NCI-H510A (cell line): ENCODE measurements at regions not wholly inside any gene's neighbourhood (a gene's known extent, or its start where the extent isn't known, plus 50 kb on each side); places are given as distances from the start of the nearest gene placed in this dataset.
"Not testable (repeated sequence)": the region's sequence is repeated elsewhere in the genome, so short reads cannot be mapped to it uniquely, and the experiment has no call there.

ENCODE experiments used
- DNase-seq: peaks from one replicate; lab custom pipeline; 2025; lab: John Stamatoyannopoulos, UW

DNA sequence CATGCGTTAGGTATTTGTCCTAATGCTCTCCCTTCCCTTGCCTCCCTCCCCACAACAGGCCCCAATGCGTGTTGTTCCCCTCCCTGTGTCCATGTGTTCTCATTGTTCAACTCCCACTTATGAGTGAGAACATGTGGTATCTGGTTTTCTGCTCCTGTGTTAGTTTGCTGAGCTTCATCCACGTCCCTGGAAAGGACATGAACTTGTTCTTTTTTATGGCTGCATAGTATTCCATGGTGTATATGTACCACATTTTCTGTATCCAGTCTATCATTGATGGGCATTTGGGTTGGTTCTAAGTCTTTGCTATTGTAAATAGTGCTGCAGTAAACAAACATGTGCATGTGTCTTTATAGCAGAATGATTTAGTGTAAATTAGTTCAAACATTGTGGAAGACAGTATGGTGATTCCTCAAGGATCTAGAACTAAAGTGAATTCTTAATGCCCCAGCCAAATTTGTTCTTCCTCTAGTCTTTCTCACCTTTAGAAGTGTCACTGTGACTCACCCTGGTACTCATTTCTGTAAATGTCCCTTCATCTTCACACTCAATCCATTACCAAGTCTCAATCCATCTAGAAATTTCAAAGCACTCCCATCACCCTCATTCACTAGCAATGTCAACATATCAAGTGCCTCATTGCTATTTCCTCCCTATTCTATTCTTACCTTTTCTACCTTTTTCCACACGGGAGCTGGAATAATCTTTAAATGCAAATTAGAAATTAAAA, 123.9 kb downstream of the MREG start:
- DNase-seq: not testable (repeated sequence)

DNA sequence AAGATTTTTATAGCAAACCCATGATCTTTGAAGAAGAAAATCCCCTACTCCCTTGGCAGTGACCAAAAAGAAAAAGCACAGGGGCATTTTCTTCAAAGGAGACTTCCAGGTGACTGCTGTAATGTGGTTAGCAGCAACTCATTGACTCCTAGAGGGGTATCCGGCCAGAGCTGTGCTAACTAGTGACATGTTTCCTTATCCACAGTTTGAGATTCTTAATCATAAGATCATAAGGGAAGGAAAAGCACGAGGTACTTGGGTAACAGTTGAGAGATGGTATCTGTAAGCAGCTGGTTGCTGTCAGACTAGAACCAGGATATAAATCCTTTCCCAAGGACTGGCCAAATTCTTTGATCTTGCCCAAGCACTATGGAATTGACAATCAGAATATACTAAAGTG, 124.7 kb downstream of the MREG start:
- DNase-seq: no peak

DNA sequence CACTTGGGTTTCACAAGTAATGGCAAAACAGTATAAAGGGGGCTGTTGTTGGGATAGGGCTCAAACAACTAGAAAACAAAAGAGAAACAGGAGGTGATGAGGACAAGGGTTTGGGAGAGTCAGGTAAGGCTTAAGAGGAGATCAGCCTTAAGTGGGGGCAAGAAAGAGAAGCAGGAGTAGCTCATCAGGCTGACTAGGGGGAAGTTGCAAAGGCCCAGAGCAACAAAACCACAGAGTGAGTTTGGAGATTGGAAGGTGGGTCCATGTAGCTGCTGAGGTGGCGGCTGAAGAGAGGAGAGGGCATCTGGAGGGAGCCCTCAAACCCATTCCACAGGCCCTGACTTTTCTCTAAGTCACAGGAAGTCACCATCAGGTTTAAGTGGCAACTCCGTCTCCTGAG, 126.0 kb downstream of the MREG start:
- no peak for DNase-seq

DNA sequence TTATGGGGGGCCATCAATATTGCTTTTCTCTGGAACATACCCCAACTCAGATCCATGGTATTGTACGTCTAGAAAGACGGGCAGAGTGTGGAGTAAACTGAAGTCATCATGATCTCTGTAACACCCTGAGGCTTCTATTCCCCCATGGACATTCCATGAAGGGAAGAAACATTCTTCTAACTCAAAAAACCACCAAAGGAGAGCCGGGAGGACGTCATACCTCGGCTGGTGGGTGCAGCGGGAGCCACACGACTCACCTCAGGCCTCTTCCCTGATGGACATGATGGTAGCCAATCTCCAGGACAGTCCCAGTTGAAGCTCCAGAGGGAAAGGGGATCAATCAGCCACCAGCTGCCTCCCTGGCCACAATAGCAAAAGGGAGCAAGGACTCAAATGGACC, 127.3 kb downstream of the MREG start:
- no peak for DNase-seq

DNA sequence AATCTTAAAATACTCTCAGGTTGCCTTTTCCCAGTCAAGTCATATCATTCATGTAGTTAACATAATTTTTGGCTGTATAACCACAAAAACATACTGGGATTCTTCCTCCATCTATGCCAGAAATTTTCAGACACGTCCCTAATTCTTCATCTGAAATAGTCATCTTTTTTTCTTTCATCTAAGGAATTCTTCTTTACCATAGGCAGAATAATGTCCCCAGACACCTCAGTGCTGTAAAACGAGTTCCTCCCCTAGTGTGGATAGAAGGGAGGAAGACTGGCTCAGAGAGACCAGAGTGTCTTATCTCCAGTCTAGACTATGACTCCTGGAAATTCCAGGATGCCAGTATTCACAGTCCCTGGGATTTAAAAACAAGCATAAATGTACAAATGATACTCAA, 127.8 kb downstream of the MREG start:
- DNase-seq: no peak

DNA sequence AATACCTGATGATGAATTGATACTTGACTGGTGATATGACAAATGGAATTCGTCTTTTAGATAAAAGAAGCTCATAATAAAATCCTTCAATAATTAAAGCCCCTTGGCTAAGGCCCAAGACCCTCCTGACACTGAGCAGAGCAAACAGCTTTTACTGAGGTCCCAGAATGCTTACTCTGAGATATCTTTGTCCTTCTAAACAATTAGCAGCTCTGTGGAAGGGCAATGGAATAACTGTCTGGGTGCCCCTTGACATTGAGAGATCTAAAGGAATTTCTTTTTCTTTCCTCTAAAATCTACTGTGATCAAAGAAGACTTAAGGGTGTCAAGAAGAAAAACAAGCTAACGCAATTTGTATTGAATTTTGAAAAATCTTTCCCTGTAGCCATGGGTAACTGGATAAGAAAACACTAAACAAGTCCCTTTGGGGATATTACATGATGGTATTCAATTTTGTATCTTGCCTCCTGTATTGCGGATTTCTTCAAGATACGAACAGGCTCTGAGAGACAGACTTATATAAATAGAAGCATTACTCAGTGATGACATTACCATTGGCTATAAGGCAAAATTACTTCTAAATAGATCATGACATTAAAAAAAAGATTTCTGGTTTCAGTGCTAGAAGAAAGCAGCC, 128.8 kb downstream of the MREG start:
- no peak for DNase-seq

DNA sequence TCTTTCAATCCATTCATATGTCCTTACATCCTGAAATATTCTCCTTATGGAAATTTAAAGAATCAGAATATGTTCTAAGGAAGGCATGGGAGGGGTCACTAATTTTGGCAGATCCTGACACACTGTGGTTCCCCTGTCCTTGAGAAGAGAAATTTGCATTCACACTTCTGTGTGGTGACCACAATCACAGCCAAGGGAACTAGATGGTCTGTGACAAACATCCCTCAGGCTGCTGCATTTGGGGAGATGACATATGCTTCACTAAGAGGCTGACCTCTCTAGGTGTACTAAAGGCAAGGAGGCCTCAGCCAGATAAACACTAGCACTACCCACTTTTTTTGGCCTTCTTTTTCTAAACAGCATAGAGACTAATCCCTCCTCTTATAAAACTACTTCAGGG, 129.6 kb downstream of the MREG start:
- no peak for DNase-seq

DNA sequence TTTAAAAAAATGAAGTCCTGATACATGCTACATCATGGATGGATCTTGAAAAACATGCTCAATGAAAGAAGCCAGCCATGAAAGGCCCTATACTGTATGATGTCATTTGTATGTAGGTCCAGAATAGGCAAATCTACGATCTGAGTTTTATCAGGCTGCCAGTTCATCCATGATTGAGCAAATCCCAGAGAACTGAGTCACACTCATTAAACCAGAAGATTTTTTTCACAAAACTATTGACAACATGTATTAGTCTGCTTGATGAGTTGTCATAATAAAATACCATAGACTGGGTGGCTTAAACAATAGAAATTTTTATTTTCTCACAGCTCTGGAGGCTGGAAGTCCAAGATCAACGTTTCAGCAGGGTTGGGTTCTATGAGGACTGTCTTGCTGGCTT, 130.7 kb downstream of the MREG start:
- DNase-seq: no peak

DNA sequence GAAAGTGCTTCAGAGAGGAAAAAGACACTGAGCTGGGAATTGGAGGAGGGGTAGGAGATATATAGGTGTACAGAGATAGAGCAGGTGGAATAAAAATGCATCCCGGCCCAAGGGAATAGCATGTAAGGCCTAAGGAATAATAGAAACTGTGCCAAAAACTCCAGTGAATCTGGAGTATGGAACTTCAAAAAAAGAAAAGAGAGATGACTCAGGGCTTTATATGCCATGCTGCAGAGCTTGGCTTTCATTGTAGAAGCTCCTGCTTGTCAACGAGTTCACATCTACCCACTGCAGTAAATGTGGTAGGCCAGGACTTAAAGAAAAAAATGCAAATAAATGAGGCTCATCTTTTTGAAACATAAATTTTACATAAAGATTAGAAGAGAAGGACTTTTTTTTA, 131.8 kb downstream of the MREG start:
- DNase-seq: no peak

DNA sequence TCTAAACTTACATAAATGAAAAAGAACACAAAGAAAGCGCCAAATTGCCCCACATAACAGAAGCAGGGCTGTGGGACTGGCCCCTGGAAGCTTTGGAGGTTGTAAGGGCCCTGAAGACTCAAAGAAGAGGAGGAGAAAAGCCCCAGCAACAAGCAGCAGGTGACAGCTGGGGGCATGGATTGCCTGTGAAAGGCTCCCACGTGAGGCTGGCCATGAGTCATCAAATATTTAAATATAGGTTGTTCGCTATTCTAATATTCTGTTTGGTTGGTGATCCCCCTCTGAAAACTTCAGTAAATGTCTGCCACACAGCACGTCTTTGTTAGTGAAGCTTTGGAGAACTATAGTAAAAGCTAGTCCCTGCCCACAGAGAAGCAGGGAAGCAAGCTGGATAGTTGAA, 132.4 kb downstream of the MREG start:
- no peak for DNase-seq

DNA sequence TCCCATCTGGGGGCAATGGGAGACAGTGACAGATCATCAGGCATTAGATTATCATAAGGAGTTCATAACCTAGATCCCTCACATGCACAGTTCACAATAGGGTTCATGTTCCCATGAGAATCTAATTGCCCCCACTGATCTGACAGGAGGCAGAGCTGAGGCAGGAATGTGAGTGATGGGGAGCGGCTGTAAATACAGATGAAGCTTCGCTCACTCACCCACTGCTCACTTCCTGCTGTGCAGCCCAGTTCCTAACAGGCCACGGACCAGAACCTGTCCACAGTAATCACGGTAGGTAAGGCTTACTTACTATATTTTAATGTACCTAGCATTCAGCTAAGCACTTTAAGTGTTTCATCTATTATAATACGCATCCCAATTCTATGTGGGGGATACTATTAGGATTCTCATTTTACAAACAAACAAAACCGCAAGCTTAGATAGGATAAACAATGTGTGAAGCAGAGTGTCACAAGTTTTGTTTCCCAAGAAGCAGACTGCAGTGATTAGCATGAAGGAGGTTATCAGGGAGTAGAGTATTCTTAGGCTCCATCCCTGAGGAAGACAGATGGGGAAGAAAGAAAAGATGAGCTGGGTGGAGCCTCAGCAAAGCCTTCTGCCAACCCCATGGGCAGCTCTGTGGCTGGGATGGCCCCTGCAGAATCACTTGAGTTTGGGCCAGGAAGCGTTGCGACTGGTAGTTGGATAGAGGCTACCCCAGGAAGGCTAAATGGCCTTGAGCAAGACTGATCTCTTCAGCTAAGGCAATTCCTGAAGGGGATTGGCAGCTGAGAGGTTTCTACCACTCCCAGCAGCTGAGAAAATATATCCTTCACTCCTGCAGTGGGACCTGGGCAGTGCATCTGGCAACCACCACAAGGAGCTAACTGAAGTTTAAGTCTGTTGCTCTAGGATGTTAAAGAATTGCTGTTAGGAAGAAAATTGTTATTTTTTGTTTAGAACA, 133.1 kb downstream of the MREG start:
- no peak for DNase-seq

DNA sequence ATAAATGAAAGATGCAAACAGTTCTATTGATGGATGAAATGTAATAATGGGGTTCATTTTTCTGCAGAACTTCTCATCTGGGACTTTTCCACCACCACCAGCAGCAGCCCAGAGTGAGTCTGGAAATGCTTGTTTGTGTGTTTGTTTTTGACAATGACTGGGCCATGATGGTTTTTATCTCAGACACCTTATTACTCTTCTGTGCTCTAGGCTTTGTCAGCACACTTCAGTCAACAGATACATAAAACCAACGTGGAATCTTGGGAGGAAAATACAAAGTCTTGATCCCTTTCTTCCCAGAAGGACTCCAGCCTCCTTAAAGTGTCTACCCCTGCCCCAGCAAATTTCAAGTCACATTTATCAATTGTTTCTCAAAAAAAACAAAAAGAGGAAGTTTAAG, 134.0 kb downstream of the MREG start:
- no peak for DNase-seq

DNA sequence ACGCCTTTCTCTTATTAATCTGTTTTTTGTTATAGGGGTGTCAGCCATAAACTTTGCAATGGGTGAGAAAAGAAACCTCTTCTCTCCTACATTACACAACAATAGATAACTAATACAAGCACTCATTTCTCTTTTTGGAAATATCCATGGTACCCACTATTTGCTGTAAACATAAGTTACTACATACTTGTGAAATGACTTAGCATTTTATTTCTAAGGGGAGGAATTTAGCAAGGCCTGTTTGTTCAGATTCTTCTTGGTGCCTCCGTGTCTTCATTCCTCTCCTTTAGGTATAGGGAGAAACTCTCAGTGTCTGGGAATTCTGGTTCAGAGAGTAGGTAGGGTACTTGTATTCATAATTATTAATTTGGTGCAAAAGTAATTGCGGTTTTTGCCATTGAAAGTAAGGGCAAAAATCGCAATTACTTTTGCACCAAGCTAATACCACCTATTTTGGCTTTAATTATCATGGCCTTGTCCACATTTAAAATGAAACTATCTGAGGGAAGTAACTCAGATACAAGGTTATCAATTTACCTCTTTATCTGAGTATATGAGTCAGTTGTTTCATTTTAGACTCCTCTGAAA, 134.8 kb downstream of the MREG start:
- no peak for DNase-seq

DNA sequence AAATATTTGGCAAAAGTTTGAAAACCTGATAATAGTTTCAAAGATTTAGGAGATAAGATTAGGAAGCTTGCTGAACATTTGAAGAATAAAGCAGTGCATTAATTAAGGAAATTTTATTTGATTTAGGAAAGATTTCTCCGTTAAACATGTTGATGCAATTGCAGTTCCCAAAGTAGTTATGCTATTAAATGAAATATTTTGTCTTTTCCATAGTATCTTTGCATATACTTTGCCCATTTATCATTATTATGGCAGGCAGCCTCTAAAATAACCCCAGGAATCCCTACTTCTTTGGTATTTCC, 136.5 kb downstream of the MREG start:
- no peak for DNase-seq

DNA sequence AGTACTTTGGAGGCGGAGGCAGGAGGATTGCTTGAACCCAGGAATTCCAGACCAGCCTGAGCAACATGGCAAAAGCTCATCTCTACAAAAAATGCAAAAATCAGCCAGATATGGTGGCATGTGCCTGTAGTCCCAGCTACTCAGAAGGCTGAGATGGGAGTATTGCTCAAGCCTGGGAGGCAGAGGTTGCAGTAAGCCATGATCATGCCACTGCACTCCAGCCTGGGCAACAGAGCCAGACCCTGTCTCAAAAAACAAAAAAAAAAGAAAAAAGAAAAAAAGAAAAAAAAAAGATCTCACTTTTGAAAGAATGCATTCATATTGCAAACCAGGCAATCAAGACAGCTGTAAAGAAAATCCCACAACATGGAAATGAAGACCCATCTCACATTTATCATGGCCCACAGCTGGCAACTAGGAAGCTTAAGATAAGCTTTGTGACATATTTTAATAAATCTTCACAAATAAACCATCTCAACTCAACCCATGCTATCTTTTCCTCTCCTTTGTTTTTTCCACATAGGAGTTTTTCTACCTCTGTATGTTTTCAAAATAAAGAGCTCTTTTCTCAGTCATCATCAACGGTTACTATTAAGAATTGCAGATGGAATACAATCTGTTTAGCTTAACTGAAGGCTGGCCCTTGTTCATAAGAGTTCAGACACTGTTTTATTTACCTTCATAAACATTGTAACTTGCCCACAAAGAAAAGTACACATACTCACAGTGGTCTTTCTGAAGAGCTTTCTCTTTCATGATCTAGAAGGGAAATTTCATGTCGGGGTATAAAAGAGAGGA, 137.0 kb downstream of the MREG start:
- DNase-seq: no peak

DNA sequence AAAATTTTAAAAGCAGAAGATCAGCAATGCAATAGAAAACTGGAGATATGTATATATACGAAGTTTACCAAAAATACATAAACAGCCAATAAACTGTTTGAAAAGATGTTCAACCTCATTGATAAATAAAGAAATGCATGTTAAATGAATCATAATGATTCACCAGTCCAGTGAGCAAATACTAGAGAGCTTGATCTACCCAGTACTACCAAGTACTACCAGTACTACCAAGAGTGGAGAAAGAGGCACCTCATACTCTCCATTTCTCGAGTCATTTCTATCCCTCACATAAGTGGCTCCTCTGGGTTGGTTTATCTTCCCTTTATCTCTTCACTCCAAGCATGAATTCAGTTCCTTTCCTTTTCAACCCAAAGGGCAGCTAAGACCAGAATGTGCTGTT, 138.9 kb downstream of the MREG start:
- DNase-seq: no peak

DNA sequence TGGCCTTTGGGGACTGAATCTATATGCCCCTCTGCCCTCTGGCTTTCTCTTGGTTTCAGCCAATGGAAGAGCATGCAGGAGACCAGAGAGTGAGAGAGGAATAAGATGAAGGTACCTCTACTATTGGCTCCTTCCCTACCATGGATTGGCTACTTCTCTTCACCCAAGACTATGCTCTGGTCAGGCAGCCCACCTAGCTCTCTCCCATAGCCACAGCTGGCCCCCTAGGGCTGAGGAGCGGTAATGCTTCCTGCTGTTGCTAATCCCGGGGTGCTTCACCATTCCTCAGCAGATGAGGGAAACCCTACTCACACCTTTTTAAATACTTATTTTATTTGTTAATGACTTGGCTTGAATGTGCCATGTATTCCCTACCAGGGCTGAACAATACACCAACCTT, 142.4 kb downstream of the MREG start:
- no peak for DNase-seq

DNA sequence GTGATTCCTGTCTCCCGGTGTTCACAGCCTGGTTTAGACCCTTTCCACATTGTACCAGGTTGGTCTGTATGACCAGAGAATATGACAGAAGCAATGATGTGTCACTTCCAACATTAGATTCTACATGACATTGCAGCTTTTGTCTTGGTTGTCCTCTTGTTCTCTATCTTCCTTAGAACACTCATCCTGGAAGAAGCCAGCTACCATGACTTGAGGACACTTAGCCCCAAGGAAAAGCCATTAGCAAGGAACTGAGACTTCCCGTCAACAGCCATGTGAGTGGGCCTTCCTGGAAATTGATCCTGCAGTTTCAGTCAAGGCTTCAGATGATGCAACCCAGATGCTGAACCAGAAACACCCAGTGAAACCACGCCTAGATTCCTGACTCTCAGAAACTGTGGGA, 143.3 kb downstream of the MREG start:
- no peak for DNase-seq

DNA sequence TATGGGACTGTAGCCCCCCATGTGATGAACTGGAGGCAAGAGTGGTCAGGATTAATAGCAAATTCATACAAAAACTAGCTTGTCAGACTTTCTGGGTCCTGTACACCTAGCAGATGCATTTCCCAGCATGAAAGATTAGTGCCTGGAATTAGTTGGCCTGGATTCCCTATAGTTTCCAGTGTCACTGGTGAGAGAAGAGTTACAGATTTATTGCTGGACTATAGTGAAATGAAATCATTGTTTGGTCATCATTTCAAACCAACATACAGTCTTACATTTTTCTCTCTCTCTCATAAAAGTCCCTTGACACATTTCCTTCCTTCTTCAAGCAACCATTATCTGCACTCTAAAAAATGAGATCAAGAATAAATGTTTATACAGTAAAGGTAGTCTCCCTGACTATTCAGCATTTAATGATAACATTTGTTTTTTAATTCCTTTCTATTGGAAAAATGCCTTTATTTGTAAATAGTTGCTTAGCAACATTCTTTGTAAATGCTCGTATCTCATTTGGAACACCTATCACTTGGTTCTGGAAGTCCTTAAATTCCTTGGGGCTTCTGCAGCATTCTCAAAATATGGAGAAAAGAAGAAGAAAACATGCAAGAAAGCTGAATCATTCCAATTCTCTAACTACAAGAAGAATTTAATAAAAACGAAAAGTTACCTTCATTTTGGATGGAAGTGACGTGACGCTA, 144.4 kb downstream of the MREG start:
- no peak for DNase-seq

DNA sequence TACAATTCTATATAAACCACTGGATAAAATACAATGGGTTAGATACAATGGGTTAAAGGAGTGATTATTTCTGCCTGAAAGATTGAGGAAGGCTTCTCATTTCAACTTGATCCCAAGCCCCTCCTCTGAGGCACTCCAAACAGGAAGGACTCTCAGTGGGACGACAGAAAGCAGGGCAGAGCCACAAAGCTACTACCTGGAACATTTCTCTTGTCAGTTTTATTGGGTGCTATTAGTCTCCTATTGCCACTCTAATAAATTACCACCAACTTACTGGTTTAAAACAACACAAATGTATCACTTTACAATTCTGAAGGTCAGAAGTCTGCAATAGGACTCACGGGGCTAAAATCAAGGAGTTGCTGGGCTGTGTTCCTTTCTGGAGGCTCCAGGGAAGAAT, 146.7 kb downstream of the MREG start:
- DNase-seq: no peak

DNA sequence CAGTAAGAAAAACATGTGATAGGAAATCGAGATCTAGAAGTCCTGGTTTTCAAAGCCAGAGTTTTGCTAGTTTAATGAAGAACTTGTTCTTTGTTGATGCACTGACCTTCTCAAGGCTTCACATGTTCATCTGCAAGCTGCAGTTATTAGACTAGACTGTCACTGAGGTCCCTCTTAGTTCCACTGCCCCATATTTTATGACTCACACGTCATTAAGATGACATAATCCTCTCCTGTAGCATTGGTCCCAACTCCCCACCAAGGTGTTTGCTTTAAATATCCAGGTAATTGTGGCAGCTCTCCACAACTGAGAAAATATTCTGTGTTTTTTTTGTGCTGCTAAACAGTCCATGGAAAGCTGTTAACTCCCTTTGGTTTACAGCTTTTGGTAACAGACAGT, 149.7 kb downstream of the MREG start:
- DNase-seq: no peak
